Neutrophil (primary cell): ENCODE measurements at regions not wholly inside any gene's neighbourhood (a gene's known extent, or its start where the extent isn't known, plus 50 kb on each side); places are given as distances from the start of the nearest gene placed in this dataset.

Experiments used
- H3K27ac ChIP-seq: fragments of 200-600 bp; sonication (generic); 2 replicates; pipeline ENCODE4 v1.5.1; 2016; ENCODE audit warnings: mild to moderate bottlenecking, moderate library complexity
- H3K27me3 ChIP-seq: fragments of 200-600 bp; sonication (generic); 2 replicates; pipeline ENCODE4 v1.6.0; 2016; ENCODE audit warnings: mild to moderate bottlenecking
- H3K36me3 ChIP-seq: fragments of 200-600 bp; sonication (generic); 2 replicates; pipeline ENCODE4 v1.5.1; 2017
- H3K4me1 ChIP-seq, 2 experiments: fragments of 200-600 bp in 1 of 2; sonication (generic) in 1 of 2; 1 replicate in 1 of 2; 2 replicates in 1 of 2; pipeline versions ENCODE4 v1.5.1 to v1.6.1; 2013 to 2016; ENCODE audit warnings: low read depth in 1 of 2, low read length in 1 of 2, mild to moderate bottlenecking in 1 of 2, moderate library complexity in 1 of 2; ENCODE audit not compliant: control insufficient read depth in 1 of 2, insufficient read depth in 1 of 2
- H3K4me3 ChIP-seq, 2 experiments: fragments of 200-600 bp in 1 of 2; sonication (generic) in 1 of 2; 1 replicate in 1 of 2; 2 replicates in 1 of 2; pipeline ENCODE4 v1.5.1; 2013 to 2016; ENCODE audit warnings: low read depth in 1 of 2, low read length in 1 of 2, mild to moderate bottlenecking in 1 of 2, moderate library complexity in 1 of 2
- H3K9me3 ChIP-seq: fragments of 200-600 bp; sonication (generic); 2 replicates; pipeline ENCODE4 v1.5.1; 2016
- CTCF ChIP-seq: fragments of 200-600 bp; sonication (generic); IDR thresholded peaks from 2 replicates; pipeline ENCODE4 v1.5.1; 2016; ENCODE audit warnings: antibody characterized with exemption

GRCh38 chr2:126769118-126769517 lies 113.2 kb downstream of the GYPC start:
- Histone ChIP-seq H3K27me3 (no peaks in the 10 kb centered on the region), H3K27ac (no peak overlapping the region), H3K36me3 (no peaks in the 10 kb centered on the region), H3K9me3 (no peaks in the 10 kb centered on the region), H3K4me1 (peaks cover 12 to 14% of the 10 kb centered on the region in 2 experiments), H3K4me3 (no peak overlapping the region)
- TF ChIP-seq CTCF = no peak

DNA sequence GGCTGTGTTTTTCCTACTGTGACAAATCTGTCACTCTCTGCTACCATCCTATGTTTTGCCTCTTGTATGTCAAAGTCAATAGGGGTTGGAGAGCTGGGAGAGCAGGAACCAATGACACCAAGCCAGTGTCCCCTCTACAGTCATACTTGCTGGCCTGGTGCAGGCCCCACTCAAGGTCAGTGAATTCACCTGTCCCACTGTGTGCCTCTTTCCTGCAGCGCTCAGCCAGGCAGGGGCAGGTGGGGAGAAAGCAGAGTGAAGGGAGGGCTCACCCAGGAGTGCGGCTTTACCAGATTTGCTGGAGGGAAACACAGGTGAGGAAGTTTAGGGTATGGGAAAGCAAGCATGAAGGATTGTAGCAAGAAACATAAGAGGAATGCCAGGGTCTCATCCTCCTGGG lies 114.5 kb downstream of the GYPC start:
- no peak overlapping the region for H3K27ac ChIP-seq
- H3K27me3 ChIP-seq = no peaks in the 10 kb centered on the region
- H3K4me3 ChIP-seq = no peak overlapping the region
- H3K4me1 ChIP-seq = peaks cover 2 to 3% of the 10 kb centered on the region in 2 experiments
- no peaks in the 10 kb centered on the region for H3K36me3 ChIP-seq
- H3K9me3 ChIP-seq = no peaks in the 10 kb centered on the region
- no peak for TF ChIP-seq CTCF

DNA sequence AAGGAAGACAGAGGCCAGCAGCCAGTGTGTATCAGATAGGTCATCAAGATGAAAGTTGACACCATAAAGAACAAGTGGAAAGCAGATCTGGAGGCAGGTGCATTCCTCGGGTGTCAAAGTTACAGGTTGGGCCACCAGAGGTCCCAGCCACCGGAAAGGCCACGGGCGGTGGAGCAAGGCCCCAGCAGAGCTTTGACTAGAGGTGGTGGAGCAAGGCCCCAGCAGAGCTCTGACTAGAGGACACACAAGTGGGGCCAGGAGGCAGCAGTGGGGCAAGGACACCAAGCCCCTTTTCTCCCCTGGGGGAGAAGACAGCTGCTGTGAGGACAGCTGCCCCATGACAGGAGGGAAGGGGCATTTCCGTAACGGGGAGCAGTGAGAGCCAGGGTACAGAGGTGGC lies 115.1 kb downstream of the GYPC start:
- no peaks in the 10 kb centered on the region for H3K9me3 ChIP-seq
- TF ChIP-seq CTCF = no peak
- H3K4me1 ChIP-seq = peaks cover 1% of the 10 kb centered on the region in 2 experiments
- no peak overlapping the region for H3K4me3 ChIP-seq
- peaks cover 4% of the 10 kb centered on the region for H3K27me3 ChIP-seq
- H3K27ac ChIP-seq = no peak overlapping the region
- H3K36me3 ChIP-seq = no peaks in the 10 kb centered on the region

DNA sequence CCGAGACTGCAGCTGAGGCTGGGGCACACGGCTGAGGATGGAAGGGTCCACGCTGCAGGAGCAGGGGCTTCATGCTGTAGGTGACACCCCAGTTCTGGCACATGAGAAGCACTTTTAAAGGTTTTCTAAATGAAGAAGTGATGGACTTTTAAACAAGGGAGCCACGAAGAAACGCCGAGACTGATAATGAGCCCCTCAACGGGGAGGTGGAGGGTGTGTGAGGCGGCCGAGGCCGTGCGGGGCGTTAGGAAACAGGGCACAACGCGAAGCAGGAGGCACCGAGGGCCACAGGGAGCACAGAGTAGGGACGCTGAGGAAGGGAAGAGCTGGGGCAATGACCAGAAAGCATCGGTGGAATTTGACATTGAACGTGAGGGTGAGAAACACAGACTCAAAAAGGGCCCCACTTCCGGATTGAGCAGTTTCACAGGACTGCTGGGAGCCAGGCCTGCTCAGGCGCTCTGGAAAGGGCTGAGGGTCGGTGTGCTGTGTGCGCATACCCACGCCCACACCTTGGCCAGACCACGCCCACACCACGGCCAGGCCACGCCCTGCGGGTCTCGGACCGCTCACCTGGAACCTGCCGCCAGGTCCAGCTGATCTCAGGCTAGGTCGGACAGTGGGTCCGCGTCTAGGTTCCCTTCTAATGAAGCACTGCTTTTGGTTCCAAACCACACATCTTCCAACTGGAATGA lies 115.7 kb downstream of the GYPC start:
- no peaks in the 10 kb centered on the region for H3K9me3 ChIP-seq
- H3K27ac ChIP-seq = no peak overlapping the region
- H3K36me3 ChIP-seq = no peaks in the 10 kb centered on the region
- peaks cover 5 to 6% of the 10 kb centered on the region in 2 experiments for H3K4me1 ChIP-seq
- peaks cover 10% of the 10 kb centered on the region for H3K27me3 ChIP-seq
- H3K4me3 ChIP-seq = no peak overlapping the region
- TF ChIP-seq CTCF = no peak

DNA sequence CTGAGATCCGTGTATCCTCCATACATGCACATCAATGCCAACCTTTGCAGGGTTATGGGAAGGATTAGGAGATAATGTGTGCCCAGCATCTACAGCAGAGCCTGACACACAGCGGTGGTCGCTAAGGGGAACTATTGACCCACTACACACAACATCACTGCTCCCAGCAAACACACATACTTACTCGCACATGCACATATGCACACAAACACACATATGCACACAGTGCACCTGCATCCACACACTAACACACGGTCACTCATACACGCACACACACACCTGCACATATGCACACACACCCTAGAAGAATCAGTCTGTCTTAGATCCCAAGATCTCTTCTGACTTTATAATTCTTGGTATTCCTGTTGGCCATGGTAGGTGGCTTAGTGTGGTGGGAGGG lies 118.3 kb downstream of the GYPC start:
- no peak overlapping the region for H3K4me3 ChIP-seq
- peaks cover 18% of the 10 kb centered on the region for H3K27me3 ChIP-seq
- TF ChIP-seq CTCF = no peak

More for the DNA sequence above, 118.3 kb downstream of the GYPC start:
- Histone ChIP-seq H3K4me1 (peaks cover 6 to 12% of the 10 kb centered on the region in 2 experiments), H3K36me3 (no peaks in the 10 kb centered on the region), H3K9me3 (no peaks in the 10 kb centered on the region), H3K27ac (no peak overlapping the region)
